GM19455 (cell line): ENCODE measurements at regions not wholly inside any gene's neighbourhood (a gene's known extent, or its start where the extent isn't known, plus 50 kb on each side); places are given as distances from the start of the nearest gene placed in this dataset.

Experiments used
- ATAC-seq: cut with Tn5 transposase; IDR thresholded peaks from one replicate; pipeline ENCODE4 v1.9.1; 2021; ENCODE audit not compliant: unreplicated experiment

- ATAC-seq = no peak
These were observed 131.9 kb upstream of the ZFHX3 start for GRCh38 chr16:73179705-73180331.

DNA sequence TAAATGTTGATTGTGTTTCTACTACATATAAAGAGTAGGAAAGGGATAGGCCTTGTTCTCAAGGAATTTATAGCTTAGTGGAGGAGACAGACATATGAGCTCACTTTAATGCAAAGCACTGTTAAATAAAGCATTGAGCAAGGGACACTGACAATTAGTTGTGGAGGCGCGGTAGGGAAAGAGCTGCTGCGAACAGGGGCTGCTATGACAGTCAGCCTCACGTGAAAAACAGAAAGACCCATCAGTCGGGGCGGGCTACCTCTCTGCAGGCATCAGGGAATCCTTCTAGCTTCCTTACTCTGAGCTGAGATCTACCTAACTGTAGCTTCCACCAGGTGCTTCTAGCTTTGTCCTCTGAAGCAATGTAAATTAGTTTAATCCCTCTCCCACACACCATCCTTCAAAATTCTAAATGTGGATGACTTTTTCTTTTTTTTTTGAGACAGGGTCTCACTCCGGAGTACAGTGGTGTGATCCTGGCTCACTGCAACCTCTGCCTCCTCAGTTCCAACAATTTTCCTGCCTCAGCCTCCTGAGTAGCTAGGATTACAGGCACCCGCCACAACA is 129.9 kb upstream of the ZFHX3 start:
- ATAC-seq = no peak

DNA sequence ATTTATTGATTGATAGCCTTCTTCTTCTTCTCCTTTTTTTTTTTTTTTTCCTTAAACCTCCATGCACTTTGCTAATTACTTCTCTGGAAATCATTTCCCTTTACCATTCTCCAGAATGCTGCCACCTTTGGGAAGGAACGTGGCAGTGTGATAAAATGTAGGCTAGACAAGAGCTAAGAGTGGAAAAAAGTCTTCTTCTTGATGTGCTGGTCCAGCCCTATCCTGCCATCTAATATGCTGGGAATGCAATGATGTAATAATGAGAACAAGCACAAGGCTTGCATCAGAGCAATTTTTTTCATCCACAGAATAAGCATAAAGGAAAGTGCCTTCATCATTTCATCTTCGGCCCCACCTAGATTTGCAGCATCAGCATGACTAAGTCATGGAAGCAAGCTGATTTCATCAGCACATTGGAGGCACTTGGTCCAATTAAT is 128.7 kb upstream of the ZFHX3 start:
- ATAC-seq = no peak

- ATAC-seq = no peak
These were observed 125.2 kb upstream of the ZFHX3 start for GRCh38 chr16:73172973-73173709.

DNA sequence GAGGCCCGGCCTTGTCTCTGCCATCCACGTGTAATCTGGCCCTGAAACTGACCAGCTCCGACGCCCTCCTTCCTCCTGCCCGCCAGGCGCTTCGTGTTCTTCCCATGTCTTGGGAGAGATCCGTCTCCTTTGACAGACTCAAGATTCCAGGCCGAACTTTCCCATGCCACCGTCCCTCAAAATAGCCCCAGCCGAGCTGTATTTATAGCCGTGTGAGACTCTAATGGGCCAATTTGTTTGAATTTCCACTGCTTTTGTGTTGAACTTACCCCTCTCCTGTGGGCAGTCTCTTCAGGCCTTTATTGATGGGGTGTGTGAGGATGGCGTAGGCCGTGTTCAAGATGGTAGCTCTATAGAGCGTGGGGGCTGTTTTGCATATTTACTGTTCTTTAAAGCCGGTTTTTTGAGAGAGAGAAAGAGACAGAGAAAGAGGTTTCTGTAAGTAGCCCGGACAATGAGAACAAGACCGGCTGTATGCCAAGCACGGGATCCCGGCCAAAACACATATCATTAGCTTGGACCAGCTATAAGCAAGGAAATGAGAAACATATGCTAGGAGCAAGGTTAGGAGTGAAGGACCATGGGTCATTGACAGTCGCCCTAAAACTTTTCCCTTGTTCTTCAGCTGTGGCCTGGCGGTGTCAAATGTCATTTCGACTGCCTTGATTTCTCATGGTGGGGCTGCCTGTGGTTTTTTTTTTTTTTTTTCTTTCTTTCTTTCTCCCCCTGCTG is 124.5 kb upstream of the ZFHX3 start:
- ATAC-seq = no peak

- ATAC-seq = no peak
These were observed 123.9 kb upstream of the ZFHX3 start for GRCh38 chr16:73171901-73172240.

- no peak for ATAC-seq
These were observed 123.5 kb upstream of the ZFHX3 start for GRCh38 chr16:73171380-73171779.

DNA sequence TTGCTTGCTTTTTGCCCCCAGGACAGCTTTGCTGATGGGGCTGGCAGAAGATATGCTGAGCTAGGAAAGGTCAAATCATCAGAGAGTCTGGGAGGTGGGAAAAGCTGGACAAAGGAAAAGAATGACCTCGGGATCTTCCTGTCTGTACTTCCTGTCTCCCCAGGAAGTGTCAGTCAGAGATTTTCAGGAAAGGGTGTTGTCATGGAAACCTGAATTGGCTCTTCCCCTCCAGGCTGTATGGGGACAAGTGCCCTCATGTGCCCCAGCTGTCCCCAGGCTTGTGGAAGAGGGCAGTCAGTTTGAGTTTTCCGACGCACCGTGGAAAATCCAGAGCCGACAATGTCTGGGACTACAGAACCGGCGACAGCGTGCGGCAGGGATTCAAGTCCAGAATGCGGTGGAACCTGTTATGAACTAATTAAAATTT is 122.7 kb upstream of the ZFHX3 start:
- no peak for ATAC-seq

DNA sequence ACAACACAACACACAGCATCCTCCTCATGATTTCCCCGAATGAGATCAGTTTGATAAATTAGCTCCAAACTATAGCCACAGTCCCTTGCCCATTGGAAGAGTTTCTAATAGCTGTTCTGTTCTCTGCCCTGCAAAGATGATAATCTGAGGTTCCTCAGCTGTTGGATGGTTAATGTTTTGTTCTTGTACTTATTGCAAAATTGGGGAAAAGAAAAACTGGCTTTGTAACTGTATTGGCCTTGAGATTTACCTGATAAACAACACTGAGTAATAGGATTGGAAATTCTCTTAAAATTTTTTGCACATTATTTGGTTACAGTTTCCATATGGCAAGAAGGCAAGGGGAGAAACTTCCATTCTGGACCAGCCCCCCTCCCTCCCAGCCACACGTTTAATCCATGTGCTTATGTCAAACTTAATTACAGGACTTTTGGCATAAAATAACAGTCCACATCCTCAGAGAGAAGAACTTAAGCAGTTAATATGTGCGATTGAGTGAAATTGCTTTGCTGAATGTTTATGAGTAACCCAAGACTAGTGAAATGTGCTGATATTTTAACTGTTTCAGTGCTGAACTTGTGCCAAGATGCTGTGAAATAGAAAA is 119.1 kb upstream of the ZFHX3 start:
- ATAC-seq = no peak

DNA sequence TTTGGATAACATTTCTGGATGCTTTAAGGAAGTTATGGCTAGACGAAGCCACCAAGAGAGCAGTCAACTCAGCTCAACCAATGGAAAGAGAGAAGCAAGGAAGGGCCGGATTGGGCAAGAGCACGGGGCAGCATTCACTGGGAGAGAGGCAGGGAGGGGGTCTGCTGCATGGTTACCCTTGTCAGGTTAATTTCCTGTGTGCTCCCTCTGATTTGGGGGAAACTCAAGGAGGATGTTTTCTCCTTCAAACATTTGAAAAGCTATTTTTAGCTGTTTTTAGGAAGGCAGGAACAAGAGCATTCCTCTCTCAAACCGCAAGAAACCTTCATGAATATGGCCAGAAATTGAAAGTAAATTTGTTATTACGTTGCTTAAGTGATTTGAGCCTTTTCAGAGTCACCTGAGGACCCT is 118.5 kb upstream of the ZFHX3 start:
- no peak for ATAC-seq

DNA sequence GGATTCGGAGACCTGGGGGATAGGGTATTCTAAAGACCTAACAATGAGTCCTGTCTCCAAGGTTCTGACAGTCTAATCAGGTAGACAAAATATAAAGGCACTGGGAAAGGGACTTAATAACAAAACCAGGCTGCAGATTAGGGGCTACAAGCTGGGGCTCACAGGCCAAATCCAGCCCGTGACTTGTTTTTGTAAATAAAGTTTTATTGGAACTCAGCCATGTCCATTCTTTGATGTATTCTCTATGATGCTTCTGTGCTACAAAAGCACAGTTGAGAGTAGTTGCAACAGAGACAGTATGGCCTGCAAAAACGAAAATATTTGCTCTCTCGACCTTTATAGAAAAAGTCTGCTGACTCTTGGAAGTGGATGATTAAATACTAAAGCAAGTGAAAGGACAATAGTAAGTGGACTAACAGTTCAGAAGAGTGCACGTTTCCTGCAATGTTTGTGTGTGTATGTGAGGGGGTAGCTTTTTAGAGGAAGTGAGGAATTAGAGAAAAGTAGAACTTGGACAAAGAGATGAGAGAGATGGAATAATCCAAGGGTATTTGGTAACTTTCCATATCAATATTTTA is 115.4 kb upstream of the ZFHX3 start:
- no peak for ATAC-seq

DNA sequence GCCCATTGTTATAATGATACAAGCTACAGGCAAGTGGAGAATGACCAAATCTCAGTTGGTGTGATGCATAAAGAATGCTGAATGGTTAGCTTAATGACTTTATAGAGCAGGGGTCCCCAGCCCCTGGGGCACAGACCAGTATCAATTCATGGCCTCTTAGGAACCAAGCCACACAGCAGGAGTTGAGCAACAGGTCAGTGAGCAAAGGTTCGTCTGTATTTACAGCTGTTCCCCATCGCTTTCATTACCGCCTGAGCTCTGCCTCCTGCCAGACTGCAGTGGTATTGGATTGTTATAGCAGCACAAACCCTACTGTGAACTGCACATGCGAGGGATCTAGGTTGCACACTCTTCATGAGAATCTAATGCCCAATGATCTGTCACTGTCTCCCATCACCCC is 114.0 kb upstream of the ZFHX3 start:
- ATAC-seq = no peak

GRCh38 chr16:73159296-73159695 is 111.4 kb upstream of the ZFHX3 start:
- ATAC-seq = no peak

- ATAC-seq = no peak
These were observed 109.9 kb upstream of the ZFHX3 start for GRCh38 chr16:73157861-73158260.

DNA sequence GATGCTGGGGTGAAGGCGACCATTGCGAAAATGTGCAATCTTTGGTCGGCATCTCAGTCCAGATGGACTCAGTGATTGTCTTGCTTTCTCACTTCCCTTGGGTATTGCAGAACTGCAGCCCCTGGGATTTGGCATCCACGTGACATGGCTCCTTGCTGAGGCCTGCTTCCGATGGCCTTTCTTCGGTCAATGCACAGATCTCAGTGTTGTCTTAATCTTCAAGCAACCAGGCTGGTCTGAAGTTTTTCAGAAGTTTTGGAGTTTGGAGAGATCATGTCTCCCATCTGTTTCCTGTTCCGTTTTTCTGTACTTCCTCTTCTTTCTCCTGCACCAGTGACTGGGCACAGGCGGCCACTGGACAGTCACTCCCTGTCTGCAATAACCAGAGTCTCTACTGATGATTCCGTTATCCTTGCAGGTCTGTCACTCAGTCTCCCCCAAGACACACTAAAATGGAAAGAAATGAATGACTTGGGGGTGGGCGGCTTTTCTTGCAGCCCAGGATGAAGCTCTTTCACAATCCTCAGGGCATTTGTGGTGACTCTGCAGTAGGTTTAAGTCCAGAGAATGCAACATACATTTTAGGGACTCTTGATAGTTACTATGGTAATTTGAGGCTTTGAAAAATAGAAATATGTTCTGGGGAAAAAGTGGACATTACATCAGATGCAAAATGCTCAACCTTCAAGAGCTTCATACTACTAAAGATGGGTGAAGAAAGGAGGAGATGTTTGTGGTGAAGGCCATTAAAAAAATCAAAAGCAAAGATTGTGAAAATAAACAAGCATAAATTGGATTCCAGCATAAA is 106.3 kb upstream of the ZFHX3 start:
- no peak for ATAC-seq

DNA sequence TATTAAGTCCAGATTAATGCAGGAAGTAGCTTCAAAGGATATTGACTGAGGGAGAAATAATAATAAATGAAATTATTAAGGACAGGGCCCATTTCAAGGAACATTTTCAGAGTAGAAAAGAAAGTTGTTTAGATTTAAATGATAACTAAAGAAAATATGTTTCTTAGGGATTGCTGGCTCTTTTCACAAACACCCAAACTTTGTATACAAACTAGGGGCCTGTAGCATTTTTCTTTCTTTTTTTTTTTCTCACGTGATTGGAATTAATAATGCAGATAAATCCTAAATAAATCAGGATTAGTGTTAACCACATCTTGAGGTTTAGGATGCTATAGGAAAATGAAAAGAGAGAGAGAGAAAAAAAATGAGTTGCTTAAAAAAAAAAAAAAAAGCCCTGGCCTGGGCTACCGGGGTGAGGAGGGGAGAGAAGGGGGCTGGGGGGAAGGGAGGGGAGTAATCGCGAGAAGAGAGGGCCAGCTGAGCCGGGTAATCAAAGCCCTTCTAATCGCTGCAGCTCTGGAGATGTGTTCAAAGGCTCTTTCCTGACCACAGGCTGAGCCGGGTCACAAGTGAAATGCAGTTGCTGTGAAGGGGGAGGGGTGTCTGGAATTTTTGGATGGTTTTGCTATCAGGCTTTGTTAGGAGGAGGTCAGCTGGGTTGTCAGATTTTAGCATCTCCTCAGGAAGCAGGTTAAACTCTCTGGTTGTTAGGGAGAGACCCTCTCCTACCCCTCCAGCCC is 104.6 kb upstream of the ZFHX3 start:
- no peak for ATAC-seq

GRCh38 chr16:73151941-73152340 is 104.0 kb upstream of the ZFHX3 start:
- no peak for ATAC-seq

DNA sequence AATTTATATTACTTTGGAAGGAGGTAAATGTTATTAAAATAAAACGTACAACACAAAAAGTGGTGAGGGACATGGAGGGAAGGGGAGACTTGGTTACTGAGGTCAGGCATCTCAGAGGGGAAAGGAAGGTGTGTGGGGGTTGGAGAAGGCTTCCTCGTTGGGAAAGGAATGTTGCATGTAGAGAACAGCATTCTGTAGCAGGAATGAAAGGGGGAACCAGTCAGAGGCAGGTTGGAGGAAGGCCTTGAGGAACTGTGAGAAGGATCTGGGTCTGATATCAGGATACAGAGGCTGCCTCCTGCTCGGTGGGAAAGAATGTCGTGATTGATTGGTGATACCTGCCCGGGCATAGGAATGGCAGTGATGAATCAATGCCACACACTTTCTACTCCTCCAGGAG is 103.3 kb upstream of the ZFHX3 start:
- ATAC-seq = no peak

DNA sequence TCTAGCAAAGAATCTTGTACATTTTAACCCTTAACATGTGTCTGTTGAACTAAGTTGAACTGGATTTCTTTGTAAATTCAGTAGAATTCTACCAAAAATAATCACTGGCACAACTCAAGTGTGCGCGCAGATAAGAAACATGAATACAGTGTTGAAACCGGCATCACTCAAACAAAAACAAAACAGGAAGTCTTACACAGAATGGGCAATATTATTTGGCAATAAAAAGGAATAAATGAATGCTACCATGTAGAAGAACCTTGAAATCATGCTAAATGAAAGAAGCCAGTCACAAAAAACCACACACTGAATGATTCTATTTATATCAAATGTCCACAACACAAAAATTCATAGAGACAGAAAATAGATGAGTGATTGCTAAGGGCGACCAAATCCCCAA is 102.9 kb upstream of the ZFHX3 start:
- ATAC-seq = no peak

GRCh38 chr16:73149334-73149733 is 101.4 kb upstream of the ZFHX3 start:
- no peak for ATAC-seq
